GM21825 (cell line): ENCODE measurements at regions not wholly inside any gene's neighbourhood (a gene's known extent, or its start where the extent isn't known, plus 50 kb on each side); places are given as distances from the start of the nearest gene placed in this dataset.
"Not testable (repeated sequence)": the region's sequence is repeated elsewhere in the genome, so short reads cannot be mapped to it uniquely, and the experiment has no call there.

ENCODE experiments used
- ATAC-seq: cut with Tn5 transposase; IDR thresholded peaks from one replicate; pipeline ENCODE4 v1.9.1; 2021; ENCODE audit warnings: mild to moderate bottlenecking, moderate library complexity; ENCODE audit not compliant: unreplicated experiment

GRCh38 chr12:131659484-131659883, 51.4 kb upstream of the SFSWAP start:
- not testable (repeated sequence) for ATAC-seq

- not testable (repeated sequence) for ATAC-seq
Observed at GRCh38 chr12:131659976-131660375, 50.9 kb upstream of the SFSWAP start.

DNA sequence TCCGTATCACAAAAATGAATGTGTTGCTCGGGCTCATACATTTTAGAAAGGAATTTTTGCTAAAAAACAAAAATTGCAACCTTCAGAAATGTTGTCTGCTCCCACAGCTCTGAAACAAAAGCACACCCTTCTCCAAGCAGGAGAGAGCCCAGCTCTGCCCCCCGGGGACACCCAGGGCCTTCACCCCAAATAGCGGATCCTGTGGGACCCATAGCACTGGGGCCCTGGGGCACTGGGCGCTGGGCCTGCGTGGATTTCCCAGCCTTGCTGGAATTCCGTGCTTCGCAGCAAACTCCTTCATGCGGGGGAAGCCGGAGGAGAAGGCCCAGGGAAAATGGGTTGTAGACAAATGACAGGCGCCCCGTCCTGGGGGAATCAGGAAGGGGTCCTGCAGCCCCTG, 50.5 kb upstream of the SFSWAP start:
- ATAC-seq, result not testable (repeated sequence)
